WERI-Rb-1 (cell line): ENCODE measurements at regions not wholly inside any gene's neighbourhood (a gene's known extent, or its start where the extent isn't known, plus 50 kb on each side); places are given as distances from the start of the nearest gene placed in this dataset.
"Not testable (repeated sequence)": the region's sequence is repeated elsewhere in the genome, so short reads cannot be mapped to it uniquely, and the experiment has no call there.

Source experiments
- DNase-seq: peaks from one replicate; pipeline ENCODE4 v3.0.0-alpha.2; 2020
- H3K27ac ChIP-seq: fragments of 250-450 bp; sonication (Bioruptor Pico); 2 replicates; pipeline ENCODE4 v1.5.1; 2020; ENCODE audit warnings: mild to moderate bottlenecking, moderate library complexity
- H3K27me3 ChIP-seq: fragments of 250-450 bp; sonication (Bioruptor Pico); 2 replicates; pipeline ENCODE4 v1.5.1; 2021; ENCODE audit warnings: mild to moderate bottlenecking, low read depth, moderate library complexity; ENCODE audit not compliant: insufficient read depth, severe bottlenecking
- H3K36me3 ChIP-seq: fragments of 250-450 bp; sonication (Bioruptor Pico); 2 replicates; pipeline ENCODE4 v1.5.1; 2020; ENCODE audit warnings: mild to moderate bottlenecking, moderate library complexity
- H3K4me3 ChIP-seq: 2 replicates; pipeline ENCODE4 v1.5.1; 2011; ENCODE audit warnings: low read depth, mild to moderate bottlenecking, control low read depth, low read length
- H3K9me3 ChIP-seq: fragments of 250-450 bp; sonication (Bioruptor Pico); 2 replicates; pipeline ENCODE4 v1.5.1; 2021; ENCODE audit warnings: mild to moderate bottlenecking, moderate library complexity; ENCODE audit not compliant: severe bottlenecking
- TF ChIP-seq, protein P1 (sequence below): IDR thresholded peaks from 2 replicates; pipeline ENCODE4 v1.5.1; 2011; ENCODE audit warnings: low read depth, mild to moderate bottlenecking, control low read depth, inconsistent platforms, low read length

DNA sequence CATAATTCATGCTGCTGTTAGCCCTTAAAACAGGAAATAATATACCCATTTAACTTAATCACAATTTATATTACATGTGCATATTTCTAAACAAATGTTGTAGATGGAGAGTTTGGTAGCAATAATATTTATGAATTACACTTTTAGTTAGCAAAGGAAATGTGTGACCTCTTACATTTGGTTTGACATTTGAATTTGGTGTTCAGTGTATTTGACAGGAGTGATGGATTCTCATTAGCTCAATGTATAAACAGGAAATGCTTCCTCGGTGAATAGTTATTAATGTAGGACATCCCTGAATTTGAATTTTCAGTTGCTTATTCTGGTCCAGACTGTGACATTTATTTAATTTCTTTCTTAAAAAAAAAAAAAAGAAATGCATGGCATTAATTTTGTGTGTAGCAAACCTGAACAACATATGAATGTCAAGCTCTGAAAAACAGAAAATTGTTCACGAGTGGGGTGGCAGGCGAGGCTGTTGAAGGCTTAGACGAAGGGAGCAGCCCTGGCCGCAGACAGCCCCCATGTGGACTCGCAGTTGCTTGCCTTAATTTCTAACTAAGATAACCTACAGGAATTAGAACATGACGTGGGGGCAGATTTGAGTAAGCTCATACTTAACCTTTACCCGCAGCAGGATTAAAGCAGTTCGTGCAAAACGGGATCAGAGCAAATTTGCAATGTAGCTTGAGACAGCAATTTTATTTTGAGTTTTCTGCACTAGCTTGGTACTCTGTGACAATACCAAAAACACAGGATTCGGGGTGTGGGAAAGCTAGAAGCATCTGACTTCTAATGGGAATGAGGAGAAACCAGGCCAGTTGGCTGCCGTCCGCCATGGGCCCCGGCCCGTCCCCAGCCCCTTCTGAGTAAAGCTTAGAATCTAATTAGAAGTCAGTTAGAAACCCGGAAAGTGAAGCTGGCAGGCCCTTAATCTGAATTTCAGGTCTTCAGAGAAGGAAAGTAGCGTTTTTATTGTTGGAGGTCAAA is 134.3 kb downstream of the MACROH2A1 start:
- DNase-seq, result peak; percentile 85
- peak overlapping the region; percentile 36 for H3K4me3 ChIP-seq
- TF ChIP-seq, protein P1, sequence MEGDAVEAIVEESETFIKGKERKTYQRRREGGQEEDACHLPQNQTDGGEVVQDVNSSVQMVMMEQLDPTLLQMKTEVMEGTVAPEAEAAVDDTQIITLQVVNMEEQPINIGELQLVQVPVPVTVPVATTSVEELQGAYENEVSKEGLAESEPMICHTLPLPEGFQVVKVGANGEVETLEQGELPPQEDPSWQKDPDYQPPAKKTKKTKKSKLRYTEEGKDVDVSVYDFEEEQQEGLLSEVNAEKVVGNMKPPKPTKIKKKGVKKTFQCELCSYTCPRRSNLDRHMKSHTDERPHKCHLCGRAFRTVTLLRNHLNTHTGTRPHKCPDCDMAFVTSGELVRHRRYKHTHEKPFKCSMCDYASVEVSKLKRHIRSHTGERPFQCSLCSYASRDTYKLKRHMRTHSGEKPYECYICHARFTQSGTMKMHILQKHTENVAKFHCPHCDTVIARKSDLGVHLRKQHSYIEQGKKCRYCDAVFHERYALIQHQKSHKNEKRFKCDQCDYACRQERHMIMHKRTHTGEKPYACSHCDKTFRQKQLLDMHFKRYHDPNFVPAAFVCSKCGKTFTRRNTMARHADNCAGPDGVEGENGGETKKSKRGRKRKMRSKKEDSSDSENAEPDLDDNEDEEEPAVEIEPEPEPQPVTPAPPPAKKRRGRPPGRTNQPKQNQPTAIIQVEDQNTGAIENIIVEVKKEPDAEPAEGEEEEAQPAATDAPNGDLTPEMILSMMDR, result peak; percentile 49
- no peaks in the 10 kb centered on the region for H3K36me3 ChIP-seq
- H3K9me3 ChIP-seq, result peaks cover 6% of the 10 kb centered on the region
- peak overlapping the region; percentile 97 for H3K27ac ChIP-seq
- H3K27me3 ChIP-seq, result no peaks in the 10 kb centered on the region

DNA sequence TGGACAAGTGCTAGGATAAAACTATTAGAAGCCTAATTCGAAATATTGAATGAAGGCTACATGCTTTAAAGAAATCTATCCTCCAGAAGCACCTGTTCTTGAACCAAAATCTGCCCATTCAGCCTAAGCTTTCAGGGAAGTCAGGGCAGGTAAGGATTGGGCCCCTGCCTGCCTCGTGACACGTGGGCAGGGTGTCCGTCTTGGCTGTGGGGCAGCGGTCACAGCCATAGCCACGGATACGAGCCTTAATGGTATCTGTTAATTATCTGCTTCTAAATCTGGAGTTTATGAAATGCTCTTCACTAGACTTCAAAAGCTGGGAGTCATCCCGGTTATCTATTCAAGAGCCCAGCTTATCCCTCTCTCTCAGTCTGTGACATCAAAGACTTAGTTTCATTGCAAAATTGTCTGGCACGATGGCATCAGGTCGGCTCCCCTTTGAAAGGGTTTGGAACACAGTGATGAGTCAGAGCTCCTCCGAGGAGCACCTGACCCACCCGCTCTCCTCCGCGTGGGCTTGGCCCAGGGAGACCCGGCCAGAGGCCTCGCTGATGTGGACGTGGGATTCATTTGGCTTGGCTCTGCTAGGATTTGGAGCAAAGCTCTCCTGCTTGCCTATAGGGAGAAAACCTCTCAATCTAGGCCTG is 135.9 kb downstream of the MACROH2A1 start:
- DNase-seq, result peak; percentile 66
- peaks cover 10% of the 10 kb centered on the region for H3K9me3 ChIP-seq
- peak overlapping the region; percentile 97 for H3K27ac ChIP-seq
- H3K4me3 ChIP-seq, result no peak overlapping the region
- TF ChIP-seq, protein P1, result no peak
- no peaks in the 10 kb centered on the region for H3K27me3 ChIP-seq
- no peaks in the 10 kb centered on the region for H3K36me3 ChIP-seq

DNA sequence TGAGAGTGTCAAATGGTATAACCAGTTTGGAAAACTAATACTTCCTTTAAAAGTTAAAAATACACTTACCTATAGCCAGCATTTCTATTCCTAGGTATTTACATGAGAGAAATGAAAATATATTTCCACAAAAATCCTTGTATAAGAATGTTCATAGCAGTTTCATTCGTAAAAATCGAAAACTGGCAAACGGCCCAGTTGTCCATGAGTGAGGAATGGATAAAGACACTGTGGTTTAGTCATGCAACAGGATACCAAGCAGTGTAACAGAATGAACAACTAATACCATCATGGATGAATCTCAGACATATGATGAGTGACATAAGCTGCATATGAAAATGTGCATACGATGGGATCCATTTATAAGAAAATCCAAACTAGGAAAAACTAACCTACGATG is 136.7 kb downstream of the MACROH2A1 start:
- DNase-seq, result no peak
- peak overlapping the region; percentile 97 for H3K27ac ChIP-seq
- TF ChIP-seq, protein P1, result no peak
- H3K36me3 ChIP-seq, result no peaks in the 10 kb centered on the region
- peaks cover 10% of the 10 kb centered on the region for H3K9me3 ChIP-seq
- H3K4me3 ChIP-seq, result no peak overlapping the region
- no peaks in the 10 kb centered on the region for H3K27me3 ChIP-seq

DNA sequence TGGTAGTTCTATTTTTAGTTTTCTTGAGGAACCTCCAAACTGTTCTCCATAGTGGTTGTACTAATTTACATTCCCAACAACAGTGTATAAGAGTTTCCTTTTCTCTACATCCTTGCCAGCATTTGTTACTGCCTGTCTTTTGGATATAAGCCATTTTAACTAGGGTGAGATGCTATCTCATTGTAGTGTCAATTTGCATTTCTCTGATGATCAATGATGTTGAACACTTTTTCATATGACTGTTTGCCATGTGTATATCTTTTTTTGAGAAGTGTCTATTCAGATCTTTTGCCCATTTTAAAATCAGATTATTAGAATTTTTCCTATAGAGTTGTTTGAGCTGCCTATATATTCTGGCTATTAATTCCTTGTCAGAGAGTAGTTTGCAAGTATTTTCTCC is 138.9 kb downstream of the MACROH2A1 start:
- not testable (repeated sequence) for H3K27me3 ChIP-seq, DNase-seq, H3K27ac ChIP-seq, H3K36me3 ChIP-seq, H3K9me3 ChIP-seq, H3K4me3 ChIP-seq

DNA sequence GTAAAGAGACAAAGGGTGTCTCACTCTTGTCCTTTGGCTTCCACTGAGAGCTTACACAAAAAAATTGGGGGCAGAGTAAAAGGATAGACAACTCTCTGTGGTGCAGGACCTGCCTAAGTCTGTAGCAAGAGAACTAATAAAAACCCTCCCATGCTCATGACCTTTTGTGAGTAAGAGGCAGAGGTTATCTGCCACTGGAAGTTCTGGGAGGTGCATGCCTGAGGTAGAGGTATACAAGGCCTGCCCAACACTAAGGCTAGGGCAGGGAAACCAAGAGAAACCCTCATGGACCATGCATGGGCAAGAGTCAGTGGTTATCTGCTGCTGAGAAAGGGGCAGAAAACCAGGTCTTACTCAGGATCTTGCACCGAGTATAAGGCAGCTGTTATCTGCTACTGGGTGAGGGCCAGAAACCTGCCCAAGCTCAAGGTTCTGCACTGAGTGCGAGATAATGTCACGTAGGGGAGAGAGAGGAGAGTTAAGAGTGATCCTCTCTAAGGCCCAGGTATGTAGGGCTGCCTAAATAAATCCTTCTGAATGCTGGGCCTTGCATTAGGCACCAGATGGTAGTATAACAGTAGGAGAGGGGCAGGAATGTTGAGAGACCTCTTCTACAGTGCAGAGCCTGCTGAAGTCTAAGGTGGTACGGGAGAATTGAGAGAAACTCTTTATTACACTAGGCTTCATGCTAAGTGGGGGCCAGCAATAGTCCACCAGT is 143.4 kb downstream of the MACROH2A1 start:
- no peak for DNase-seq
- H3K4me3 ChIP-seq, result no peak overlapping the region
- H3K27me3 ChIP-seq, result no peaks in the 10 kb centered on the region
- H3K27ac ChIP-seq, result peak overlapping the region; percentile 9; the same call in 1 of the 2 replicates
- H3K36me3 ChIP-seq, result no peaks in the 10 kb centered on the region
- TF ChIP-seq, protein P1, result peak; percentile 24; the same call in 1 of the 2 replicates
- H3K9me3 ChIP-seq, result peaks cover 7% of the 10 kb centered on the region
